Small intestine (tissue), 7 donors: ENCODE measurements at regions not wholly inside any gene's neighbourhood (a gene's known extent, or its start where the extent isn't known, plus 50 kb on each side); places are given as distances from the start of the nearest gene placed in this dataset.

Source experiments
- DNase-seq, 2 donors: peaks; one replicate each; pipeline versions ENCODE4 v3.0.0 to v3.0.0-alpha.2; 2013
- FAIRE-seq: peaks from 2 replicates; lab custom pipeline; 2012; peaks lifted over from hg19 to GRCh38; lab: Jason Lieb, UNC
- H3K27ac ChIP-seq, 3 donors: one replicate each; pipeline ENCODE4 v1.5.1; 2013; ENCODE audit warnings: low read length in 2 of 3, mild to moderate bottlenecking in 2 of 3, control low read depth in 1 of 3, inconsistent platforms in 1 of 3, low read depth in 1 of 3, moderate library complexity in 1 of 3
- H3K27me3 ChIP-seq, 3 donors: one replicate each; pipeline ENCODE4 v1.6.1; 2013; ENCODE audit warnings: low read length in 3 of 3, inconsistent platforms in 1 of 3; ENCODE audit not compliant: control insufficient read depth in 3 of 3, insufficient read depth in 3 of 3
- H3K36me3 ChIP-seq, 3 donors: one replicate each; pipeline ENCODE4 v1.6.1; 2013; ENCODE audit warnings: low read length in 3 of 3, inconsistent platforms in 1 of 3, low read depth in 1 of 3, mild to moderate bottlenecking in 1 of 3, moderate library complexity in 1 of 3; ENCODE audit not compliant: control insufficient read depth in 3 of 3, insufficient read depth in 2 of 3
- H3K4me1 ChIP-seq, 3 donors: one replicate each; pipeline ENCODE4 v1.6.1; 2013; ENCODE audit warnings: low read length in 2 of 3, inconsistent platforms in 1 of 3, low read depth in 1 of 3, mild to moderate bottlenecking in 1 of 3, moderate library complexity in 1 of 3; ENCODE audit not compliant: control insufficient read depth in 3 of 3, insufficient read depth in 2 of 3
- H3K4me3 ChIP-seq, 3 donors: one replicate each; pipeline ENCODE4 v1.5.1; 2013; ENCODE audit warnings: low read length in 3 of 3, control low read depth in 1 of 3, inconsistent platforms in 1 of 3, low read depth in 1 of 3, mild to moderate bottlenecking in 1 of 3, moderate library complexity in 1 of 3
- H3K9me3 ChIP-seq, 2 donors: one replicate each; pipeline ENCODE4 v1.6.1; 2013; ENCODE audit warnings: low read depth in 1 of 2, low read length in 1 of 2; ENCODE audit not compliant: control insufficient read depth in 2 of 2, insufficient read depth in 1 of 2
- WGBS, 3 donors: extraction: QIAGEN DNeasy Blood & Tissue Kit; methylation state at CpG; one replicate each; pipeline ENCODE4 v1.1.7; 2013; 5-methylcytosine and 5-hydroxymethylcytosine counted together
- donor health status: healthy with polysubstance abuse.
- donor health status: control.
- donor health status: control.
- donor health status: Bipolar disorder and iron deficiency.
- donor health status: healthy.

- 91 to 96% (median 93%) methylated on average over 9 of the region's 9 CpGs for WGBS, 3 donors
- peaks cover 0 to 4% of the 10 kb centered on the region in 2 donors for H3K9me3 ChIP-seq
- no peak for DNase-seq
- no peaks in the 10 kb centered on the region for H3K27me3 ChIP-seq
- H3K4me1 ChIP-seq, result peaks cover 2 to 26% (median 4%) of the 10 kb centered on the region in 3 donors
- H3K4me3 ChIP-seq, result no peak overlapping the region
- no peaks in the 10 kb centered on the region for H3K36me3 ChIP-seq
- H3K27ac ChIP-seq, result no peak overlapping the region
- FAIRE-seq, result no peak
Observed at GRCh38 chr1:58919226-58919958, 135.5 kb upstream of the JUN start.

- no peak for FAIRE-seq
- Histone ChIP-seq H3K4me1 (peaks cover 4 to 29% (median 4%) of the 10 kb centered on the region in 3 donors), H3K4me3 (no peak overlapping the region), H3K27ac (no peak overlapping the region), H3K27me3 (no peaks in the 10 kb centered on the region), H3K36me3 (no peaks in the 10 kb centered on the region), H3K9me3 (peaks cover 0 to 4% of the 10 kb centered on the region in 2 donors)
- no peak for DNase-seq
- 79 to 93% (median 85%) methylated on average over 4 of the region's 4 CpGs for WGBS, 3 donors
Observed at GRCh38 chr1:58919959-58920321, 136.1 kb upstream of the JUN start.

GRCh38 chr1:58921342-58921741 lies 137.5 kb upstream of the JUN start:
- DNase-seq (no peak), FAIRE-seq (no peak)
- Histone ChIP-seq H3K27me3 (no peaks in the 10 kb centered on the region), H3K4me3 (no peak overlapping the region), H3K27ac (peak overlapping the region in 2 of 3 donors; percentile 88 to 95), H3K9me3 (no peaks in the 10 kb centered on the region), H3K36me3 (no peaks in the 10 kb centered on the region), H3K4me1 (peaks cover 4 to 38% (median 7%) of the 10 kb centered on the region in 3 donors)
- WGBS, 3 donors, result 71 to 84% (median 80%) methylated on average over 3 of the region's 3 CpGs

- no peak for DNase-seq
- peak overlapping the region in 2 of 3 donors; percentile 88 to 95 for H3K27ac ChIP-seq
- no peaks in the 10 kb centered on the region for H3K27me3 ChIP-seq
- H3K36me3 ChIP-seq, result no peaks in the 10 kb centered on the region
- WGBS, 3 donors, result 89 to 91% (median 91%) methylated on average over 2 of the region's 2 CpGs
- peaks cover 4 to 42% (median 9%) of the 10 kb centered on the region in 3 donors for H3K4me1 ChIP-seq
- no peaks in the 10 kb centered on the region for H3K9me3 ChIP-seq
- FAIRE-seq, result no peak
- no peak overlapping the region for H3K4me3 ChIP-seq
Observed at GRCh38 chr1:58921751-58922150, 137.9 kb upstream of the JUN start.

GRCh38 chr1:58922302-58923089 lies 138.6 kb upstream of the JUN start:
- H3K27ac ChIP-seq, result peak overlapping the region; percentile 47 to 95 (median 88)
- 6 to 23% (median 13%) methylated on average over 13 of the region's 13 CpGs for WGBS, 3 donors
- FAIRE-seq, result no peak
- peak; percentile 97 to 99 for DNase-seq
- no peaks in the 10 kb centered on the region for H3K9me3 ChIP-seq
- peaks cover 4 to 50% (median 9%) of the 10 kb centered on the region in 3 donors for H3K4me1 ChIP-seq
- H3K27me3 ChIP-seq, result no peaks in the 10 kb centered on the region
- no peaks in the 10 kb centered on the region for H3K36me3 ChIP-seq
- H3K4me3 ChIP-seq, result no peak overlapping the region

- FAIRE-seq, result no peak
- H3K27me3 ChIP-seq, result no peaks in the 10 kb centered on the region
- H3K4me3 ChIP-seq, result no peak overlapping the region
- peaks cover 7 to 56% (median 9%) of the 10 kb centered on the region in 3 donors for H3K4me1 ChIP-seq
- H3K9me3 ChIP-seq, result no peaks in the 10 kb centered on the region
- H3K27ac ChIP-seq, result peak overlapping the region; percentile 47 to 95 (median 88)
- no peaks in the 10 kb centered on the region for H3K36me3 ChIP-seq
- peak; percentile 87 for DNase-seq
- 25 to 67% (median 40%) methylated on average over 3 of the region's 3 CpGs for WGBS, 3 donors
Observed at GRCh38 chr1:58923090-58923470, 139.2 kb upstream of the JUN start.

GRCh38 chr1:58924016-58924565 lies 140.2 kb upstream of the JUN start:
- no peaks in the 10 kb centered on the region for H3K9me3 ChIP-seq
- H3K27ac ChIP-seq, result peak overlapping the region in 2 of 3 donors; percentile 88 to 95
- FAIRE-seq (no peak), DNase-seq (no peak)
- H3K4me3 ChIP-seq, result no peak overlapping the region
- H3K4me1 ChIP-seq, result peaks cover 9 to 66% (median 10%) of the 10 kb centered on the region in 3 donors
- H3K27me3 ChIP-seq, result no peaks in the 10 kb centered on the region
- H3K36me3 ChIP-seq, result no peaks in the 10 kb centered on the region

GRCh38 chr1:58924821-58925220 lies 141.0 kb upstream of the JUN start:
- Histone ChIP-seq H3K4me1 (peaks cover 11 to 72% (median 14%) of the 10 kb centered on the region in 3 donors), H3K27ac (no peak overlapping the region), H3K9me3 (no peaks in the 10 kb centered on the region), H3K4me3 (no peak overlapping the region), H3K36me3 (no peaks in the 10 kb centered on the region), H3K27me3 (no peaks in the 10 kb centered on the region)
- DNase-seq (no peak), FAIRE-seq (no peak)
- WGBS, 3 donors, result 92 to 96% (median 95%) methylated on average over 4 of the region's 4 CpGs
